GM23338 (cell line): ENCODE measurements at regions not wholly inside any gene's neighbourhood (a gene's known extent, or its start where the extent isn't known, plus 50 kb on each side); places are given as distances from the start of the nearest gene placed in this dataset.

Source experiments
- ATAC-seq: fragments of 200-7000 bp; cut with Tn5 transposase; 3 replicates; pipeline ENCODE4 v1.9.1; 2020
- DNase-seq: peaks from one replicate; pipeline ENCODE4 v3.0.0-alpha.2; 2015; ENCODE audit warnings: low spot score
- H2AFZ ChIP-seq: fragments of 200-600 bp; sonication (generic); 2 replicates; pipeline ENCODE4 v1.8.0; 2016; ENCODE audit warnings: antibody characterized with exemption, mild to moderate bottlenecking, moderate library complexity
- H3F3A ChIP-seq: fragments of 200-600 bp; sonication (generic); replicated peaks from 2 replicates; pipeline ENCODE4 v1.8.0; 2017; ENCODE audit warnings: antibody characterized with exemption, mixed run types, low read depth
- H3K27ac ChIP-seq: fragments of 200-600 bp; sonication (generic); 2 replicates; pipeline ENCODE4 v1.6.1; 2016; ENCODE audit warnings: low read depth
- H3K27me3 ChIP-seq: fragments of 200-600 bp; sonication (generic); 2 replicates; pipeline ENCODE4 v1.8.0; 2016; ENCODE audit warnings: mild to moderate bottlenecking, mixed run types, moderate library complexity; ENCODE audit not compliant: insufficient read depth
- H3K36me3 ChIP-seq: fragments of 200-600 bp; sonication (generic); 2 replicates; pipeline ENCODE4 v1.8.0; 2016; ENCODE audit warnings: mild to moderate bottlenecking; ENCODE audit not compliant: insufficient read depth
- H3K4me1 ChIP-seq: fragments of 200-600 bp; sonication (generic); 2 replicates; pipeline ENCODE4 v1.8.0; 2016; ENCODE audit warnings: mild to moderate bottlenecking, moderate library complexity; ENCODE audit not compliant: insufficient read depth
- H3K4me2 ChIP-seq: fragments of 200-600 bp; sonication (generic); 2 replicates; pipeline ENCODE4 v1.7.1; 2017; ENCODE audit warnings: mixed run types
- H3K4me3 ChIP-seq: fragments of 200-600 bp; sonication (generic); 2 replicates; pipeline ENCODE4 v1.6.1; 2016; ENCODE audit warnings: mixed run types
- H3K79me2 ChIP-seq: fragments of 200-600 bp; sonication (generic); replicated peaks from 2 replicates; pipeline ENCODE4 v1.8.0; 2017; ENCODE audit warnings: mild to moderate bottlenecking; ENCODE audit not compliant: insufficient read depth
- H3K9me2 ChIP-seq: fragments of 200-600 bp; sonication (generic); 2 replicates; pipeline ENCODE4 v1.8.0; 2017; ENCODE audit not compliant: insufficient read depth
- H4K20me1 ChIP-seq: fragments of 200-600 bp; sonication (generic); replicated peaks from 2 replicates; pipeline ENCODE4 v1.8.0; 2017; ENCODE audit warnings: mild to moderate bottlenecking; ENCODE audit not compliant: insufficient read depth
- H3K27ac Mint-ChIP-seq: 2 replicates; pipeline ENCODE4 v1.8.0; 2020; ENCODE audit warnings: inconsistent platforms, mild to moderate bottlenecking, moderate library complexity, mixed read lengths
- H3K27me3 Mint-ChIP-seq: 3 replicates; pipeline ENCODE4 v1.8.0; 2022; ENCODE audit warnings: low read depth, mild to moderate bottlenecking, moderate library complexity, mixed read lengths, inconsistent platforms; ENCODE audit not compliant: insufficient read depth, poor library complexity
- H3K36me3 Mint-ChIP-seq: 3 replicates; pipeline ENCODE4 v1.8.0; 2021; ENCODE audit warnings: low read depth, mild to moderate bottlenecking, inconsistent platforms, moderate library complexity, mixed read lengths
- H3K4me1 Mint-ChIP-seq: 3 replicates; pipeline ENCODE4 v1.8.0; 2020; ENCODE audit warnings: mild to moderate bottlenecking, inconsistent platforms, mixed read lengths
- H3K4me3 Mint-ChIP-seq: 3 replicates; pipeline ENCODE4 v1.8.0; 2021; ENCODE audit warnings: moderate library complexity, mild to moderate bottlenecking, inconsistent platforms, mixed read lengths
- H3K9me3 Mint-ChIP-seq: 3 replicates; pipeline ENCODE4 v1.8.0; 2020; ENCODE audit warnings: moderate library complexity, mild to moderate bottlenecking, inconsistent platforms, mixed read lengths
- CREB1 ChIP-seq: fragments of 250-450 bp; sonication (Bioruptor Pico); IDR thresholded peaks from 2 replicates; pipeline ENCODE4 v1.5.0; 2020; ENCODE audit warnings: low read depth, mild to moderate bottlenecking, moderate library complexity
- EZH2 ChIP-seq: fragments of 200-600 bp; sonication (generic); IDR thresholded peaks from one replicate; pipeline ENCODE4 v1.8.0; 2017; ENCODE audit warnings: antibody characterized with exemption, mild to moderate bottlenecking, low read depth; ENCODE audit not compliant: unreplicated experiment
- EZH2phosphoT487 ChIP-seq: fragments of 200-600 bp; sonication (generic); IDR thresholded peaks from one replicate; pipeline ENCODE4 v1.8.1; 2018; ENCODE audit warnings: antibody characterized with exemption; ENCODE audit not compliant: unreplicated experiment
- JUNB ChIP-seq: IDR thresholded peaks from one replicate; pipeline ENCODE4 v1.6.1; 2016; ENCODE audit warnings: antibody characterized with exemption; ENCODE audit not compliant: unreplicated experiment
- NANOG ChIP-seq: IDR thresholded peaks from 2 replicates; pipeline ENCODE4 v1.6.1; 2016; ENCODE audit warnings: antibody characterized with exemption, borderline replicate concordance
- POLR2AphosphoS5 ChIP-seq: IDR thresholded peaks from 2 replicates; pipeline ENCODE4 v1.6.1; 2016; ENCODE audit warnings: antibody characterized with exemption, low read depth
- STAT1 ChIP-seq: IDR thresholded peaks from one replicate; pipeline ENCODE4 v1.6.1; 2016; ENCODE audit warnings: antibody characterized with exemption; ENCODE audit not compliant: unreplicated experiment
- ZNF114 ChIP-seq: fragments of 250-450 bp; sonication (Bioruptor Pico); IDR thresholded peaks from 2 replicates; pipeline ENCODE4 v1.5.0; 2020; ENCODE audit warnings: mild to moderate bottlenecking, moderate library complexity
- TF ChIP-seq, protein P1 (sequence below): IDR thresholded peaks from one replicate; pipeline ENCODE4 v1.6.1; 2018; ENCODE audit warnings: antibody characterized with exemption; ENCODE audit not compliant: unreplicated experiment
- TF ChIP-seq, protein P2 (sequence below), 2 experiments: fragments of 200-600 bp in 1 of 2; sonication (generic) in 1 of 2; conservative IDR thresholded peaks; 2 replicates each; pipeline versions ENCODE4 v1.5.1 to v1.6.1; 2016 to 2017; ENCODE audit warnings: antibody characterized with exemption in 2 of 2, low read depth in 2 of 2, mild to moderate bottlenecking in 2 of 2, moderate library complexity in 1 of 2
- TF ChIP-seq, protein P3 (sequence below): IDR thresholded peaks from 2 replicates; pipeline ENCODE4 v1.6.1; 2016; ENCODE audit warnings: antibody characterized with exemption

DNA sequence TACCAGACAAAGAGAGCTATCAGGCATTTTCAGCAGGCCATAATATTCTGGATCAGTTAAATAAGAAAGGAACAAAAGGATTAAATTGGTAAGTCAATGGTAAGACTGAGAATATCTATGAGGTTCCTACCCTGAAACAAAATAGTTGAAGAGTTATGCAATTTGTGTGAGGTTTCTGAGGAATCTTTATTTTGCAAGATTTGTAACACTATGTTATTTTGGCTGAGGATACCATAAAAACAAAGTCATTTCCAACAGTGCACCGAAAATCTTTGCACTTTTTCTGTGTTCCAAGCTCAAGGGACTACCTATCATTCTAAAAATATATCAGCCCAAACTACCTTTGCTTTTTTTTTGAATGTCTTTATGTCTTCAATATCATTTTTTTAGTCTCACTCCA, 383.3 kb upstream of the CITED2 start (continued):
- TF ChIP-seq, protein P1, sequence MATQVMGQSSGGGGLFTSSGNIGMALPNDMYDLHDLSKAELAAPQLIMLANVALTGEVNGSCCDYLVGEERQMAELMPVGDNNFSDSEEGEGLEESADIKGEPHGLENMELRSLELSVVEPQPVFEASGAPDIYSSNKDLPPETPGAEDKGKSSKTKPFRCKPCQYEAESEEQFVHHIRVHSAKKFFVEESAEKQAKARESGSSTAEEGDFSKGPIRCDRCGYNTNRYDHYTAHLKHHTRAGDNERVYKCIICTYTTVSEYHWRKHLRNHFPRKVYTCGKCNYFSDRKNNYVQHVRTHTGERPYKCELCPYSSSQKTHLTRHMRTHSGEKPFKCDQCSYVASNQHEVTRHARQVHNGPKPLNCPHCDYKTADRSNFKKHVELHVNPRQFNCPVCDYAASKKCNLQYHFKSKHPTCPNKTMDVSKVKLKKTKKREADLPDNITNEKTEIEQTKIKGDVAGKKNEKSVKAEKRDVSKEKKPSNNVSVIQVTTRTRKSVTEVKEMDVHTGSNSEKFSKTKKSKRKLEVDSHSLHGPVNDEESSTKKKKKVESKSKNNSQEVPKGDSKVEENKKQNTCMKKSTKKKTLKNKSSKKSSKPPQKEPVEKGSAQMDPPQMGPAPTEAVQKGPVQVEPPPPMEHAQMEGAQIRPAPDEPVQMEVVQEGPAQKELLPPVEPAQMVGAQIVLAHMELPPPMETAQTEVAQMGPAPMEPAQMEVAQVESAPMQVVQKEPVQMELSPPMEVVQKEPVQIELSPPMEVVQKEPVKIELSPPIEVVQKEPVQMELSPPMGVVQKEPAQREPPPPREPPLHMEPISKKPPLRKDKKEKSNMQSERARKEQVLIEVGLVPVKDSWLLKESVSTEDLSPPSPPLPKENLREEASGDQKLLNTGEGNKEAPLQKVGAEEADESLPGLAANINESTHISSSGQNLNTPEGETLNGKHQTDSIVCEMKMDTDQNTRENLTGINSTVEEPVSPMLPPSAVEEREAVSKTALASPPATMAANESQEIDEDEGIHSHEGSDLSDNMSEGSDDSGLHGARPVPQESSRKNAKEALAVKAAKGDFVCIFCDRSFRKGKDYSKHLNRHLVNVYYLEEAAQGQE, result no peak
- TF ChIP-seq EZH2phosphoT487 (no peak), JUNB (no peak)
- TF ChIP-seq, protein P2, sequence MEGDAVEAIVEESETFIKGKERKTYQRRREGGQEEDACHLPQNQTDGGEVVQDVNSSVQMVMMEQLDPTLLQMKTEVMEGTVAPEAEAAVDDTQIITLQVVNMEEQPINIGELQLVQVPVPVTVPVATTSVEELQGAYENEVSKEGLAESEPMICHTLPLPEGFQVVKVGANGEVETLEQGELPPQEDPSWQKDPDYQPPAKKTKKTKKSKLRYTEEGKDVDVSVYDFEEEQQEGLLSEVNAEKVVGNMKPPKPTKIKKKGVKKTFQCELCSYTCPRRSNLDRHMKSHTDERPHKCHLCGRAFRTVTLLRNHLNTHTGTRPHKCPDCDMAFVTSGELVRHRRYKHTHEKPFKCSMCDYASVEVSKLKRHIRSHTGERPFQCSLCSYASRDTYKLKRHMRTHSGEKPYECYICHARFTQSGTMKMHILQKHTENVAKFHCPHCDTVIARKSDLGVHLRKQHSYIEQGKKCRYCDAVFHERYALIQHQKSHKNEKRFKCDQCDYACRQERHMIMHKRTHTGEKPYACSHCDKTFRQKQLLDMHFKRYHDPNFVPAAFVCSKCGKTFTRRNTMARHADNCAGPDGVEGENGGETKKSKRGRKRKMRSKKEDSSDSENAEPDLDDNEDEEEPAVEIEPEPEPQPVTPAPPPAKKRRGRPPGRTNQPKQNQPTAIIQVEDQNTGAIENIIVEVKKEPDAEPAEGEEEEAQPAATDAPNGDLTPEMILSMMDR (conservative IDR thresholded peaks at IDR 0.05; ENCODE audit: low read depth in 2 of 2), result no peak

DNA sequence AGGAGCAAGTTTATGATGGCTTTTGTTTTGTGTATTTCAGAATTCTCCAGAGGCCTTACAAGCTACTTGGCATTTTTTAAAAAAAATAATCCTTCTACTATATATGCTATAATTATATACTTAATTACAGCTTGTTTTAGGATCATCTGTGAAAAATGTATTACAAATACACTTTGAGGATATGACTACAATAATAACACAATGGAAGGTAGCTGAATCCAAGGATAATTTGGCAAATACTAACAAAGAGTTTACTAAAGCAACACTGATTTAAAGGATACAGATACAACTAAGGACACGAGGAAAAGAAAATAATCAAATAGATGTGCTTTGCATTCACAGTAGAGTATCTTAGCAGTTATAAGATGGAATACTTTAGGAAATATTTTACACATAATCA, 381.9 kb upstream of the CITED2 start:
- ATAC-seq (no peak), DNase-seq (no peak)
- H3K4me3 ChIP-seq, result no peak overlapping the region
- Mint-ChIP-seq H3K27ac (no peak overlapping the region), H3K4me1 (peaks cover 14% of the 10 kb centered on the region; the same call in 2 of the 3 replicates), H3K36me3 (no peaks in the 10 kb centered on the region), H3K4me3 (no peak overlapping the region), H3K27me3 (no peaks in the 10 kb centered on the region), H3K9me3 (no peaks in the 10 kb centered on the region)
- H2AFZ ChIP-seq, result no peak overlapping the region
- H3F3A ChIP-seq, result no peaks in the 10 kb centered on the region
- no peaks in the 10 kb centered on the region for H3K4me1 ChIP-seq
- no peak overlapping the region for H3K27ac ChIP-seq
- no peak overlapping the region for H3K4me2 ChIP-seq
- no peaks in the 10 kb centered on the region for H3K79me2 ChIP-seq
- no peaks in the 10 kb centered on the region for H3K9me2 ChIP-seq
- H4K20me1 ChIP-seq, result no peaks in the 10 kb centered on the region
- H3K36me3 ChIP-seq, result no peaks in the 10 kb centered on the region
- no peaks in the 10 kb centered on the region for H3K27me3 ChIP-seq
- TF ChIP-seq POLR2AphosphoS5, result no peak
- TF ChIP-seq EZH2phosphoT487, result no peak
- no peak for TF ChIP-seq JUNB
- no peak for TF ChIP-seq STAT1
- TF ChIP-seq, protein P2 (conservative IDR thresholded peaks at IDR 0.05; ENCODE audit: low read depth in 2 of 2), result no peak
- TF ChIP-seq, protein P3, sequence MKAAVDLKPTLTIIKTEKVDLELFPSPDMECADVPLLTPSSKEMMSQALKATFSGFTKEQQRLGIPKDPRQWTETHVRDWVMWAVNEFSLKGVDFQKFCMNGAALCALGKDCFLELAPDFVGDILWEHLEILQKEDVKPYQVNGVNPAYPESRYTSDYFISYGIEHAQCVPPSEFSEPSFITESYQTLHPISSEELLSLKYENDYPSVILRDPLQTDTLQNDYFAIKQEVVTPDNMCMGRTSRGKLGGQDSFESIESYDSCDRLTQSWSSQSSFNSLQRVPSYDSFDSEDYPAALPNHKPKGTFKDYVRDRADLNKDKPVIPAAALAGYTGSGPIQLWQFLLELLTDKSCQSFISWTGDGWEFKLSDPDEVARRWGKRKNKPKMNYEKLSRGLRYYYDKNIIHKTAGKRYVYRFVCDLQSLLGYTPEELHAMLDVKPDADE, result no peak
- TF ChIP-seq, protein P1, result no peak
- TF ChIP-seq NANOG, result no peak
- TF ChIP-seq CREB1 (CRISPR knock-in tag), result no peak
- TF ChIP-seq EZH2, result no peak
- TF ChIP-seq ZNF114 (CRISPR knock-in tag), result no peak
